HUES48 (cell line): ENCODE measurements at regions not wholly inside any gene's neighbourhood (a gene's known extent, or its start where the extent isn't known, plus 50 kb on each side); places are given as distances from the start of the nearest gene placed in this dataset.

Source experiments
- H3K27ac ChIP-seq: one replicate; pipeline ENCODE4 v1.7.0; 2013; ENCODE audit warnings: low read depth, low read length, inconsistent platforms
- H3K27me3 ChIP-seq: 2 replicates; pipeline ENCODE4 v1.6.1; 2013; ENCODE audit warnings: mild to moderate bottlenecking, low read length; ENCODE audit not compliant: control insufficient read depth, insufficient read depth
- H3K36me3 ChIP-seq: 2 replicates; pipeline ENCODE4 v1.6.1; 2013; ENCODE audit warnings: low read length; ENCODE audit not compliant: control insufficient read depth, insufficient read depth
- H3K4me1 ChIP-seq: 2 replicates; pipeline ENCODE4 v1.6.1; 2013; ENCODE audit warnings: mild to moderate bottlenecking, low read length; ENCODE audit not compliant: control insufficient read depth, insufficient read depth
- H3K4me3 ChIP-seq: 2 replicates; pipeline ENCODE4 v1.5.1; 2013; ENCODE audit warnings: mild to moderate bottlenecking, low read depth, low read length
- H3K9ac ChIP-seq: 2 replicates; pipeline ENCODE4 v1.6.1; 2013; ENCODE audit warnings: mild to moderate bottlenecking, low read depth, low read length, moderate library complexity
- H3K9me3 ChIP-seq: 2 replicates; pipeline ENCODE4 v1.6.1; 2013; ENCODE audit warnings: low read length; ENCODE audit not compliant: control insufficient read depth, insufficient read depth

DNA sequence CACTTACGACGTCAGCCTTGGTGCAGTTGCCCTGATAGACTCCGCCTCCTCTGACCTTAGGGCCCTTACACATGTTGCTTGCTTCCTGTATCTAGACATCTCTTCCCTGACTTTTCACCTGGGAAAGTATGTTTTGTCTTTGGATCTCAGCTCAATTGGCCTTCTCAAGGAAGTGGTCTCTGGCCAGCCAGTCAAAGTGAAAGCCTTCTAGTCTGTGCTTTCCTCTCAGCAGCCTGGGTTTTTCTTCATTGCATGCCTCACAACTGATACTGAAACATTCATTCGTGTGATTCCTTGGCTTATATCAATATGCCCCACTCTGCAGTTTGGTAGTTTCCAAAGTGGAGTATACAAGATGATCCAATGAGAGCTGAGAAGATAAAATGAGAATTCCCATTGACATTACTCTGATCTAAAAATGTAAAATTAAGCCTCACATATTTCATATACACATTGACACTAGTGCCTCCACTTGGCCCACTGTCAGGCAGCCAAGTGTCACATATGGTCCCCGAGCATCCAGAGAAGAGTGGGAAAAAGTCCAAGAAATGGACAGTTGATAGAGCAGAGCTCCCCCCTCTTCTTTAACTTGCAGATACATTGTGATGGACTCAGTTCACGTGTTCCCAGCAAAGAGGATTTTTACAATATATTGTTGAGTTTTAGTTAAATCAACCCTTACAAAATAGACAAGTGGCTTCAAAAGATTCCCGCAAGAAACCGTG is 371.2 kb upstream of the ASIC2 start:
- H3K36me3 ChIP-seq: no peaks in the 10 kb centered on the region
- no peaks in the 10 kb centered on the region for H3K4me1 ChIP-seq
- H3K27me3 ChIP-seq: no peaks in the 10 kb centered on the region
- no peaks in the 10 kb centered on the region for H3K9me3 ChIP-seq
- no peak overlapping the region for H3K4me3 ChIP-seq
- H3K27ac ChIP-seq: no peak overlapping the region
- no peak overlapping the region for H3K9ac ChIP-seq

GRCh38 chr17:33667052-33667509 is 374.0 kb upstream of the ASIC2 start:
- no peaks in the 10 kb centered on the region for H3K27me3 ChIP-seq
- no peak overlapping the region for H3K4me3 ChIP-seq
- no peak overlapping the region for H3K27ac ChIP-seq
- H3K36me3 ChIP-seq: no peaks in the 10 kb centered on the region
- no peak overlapping the region for H3K9ac ChIP-seq
- no peaks in the 10 kb centered on the region for H3K9me3 ChIP-seq
- H3K4me1 ChIP-seq: no peaks in the 10 kb centered on the region

GRCh38 chr17:33667671-33668070 is 374.6 kb upstream of the ASIC2 start:
- no peaks in the 10 kb centered on the region for H3K27me3 ChIP-seq
- no peak overlapping the region for H3K27ac ChIP-seq
- no peak overlapping the region for H3K4me3 ChIP-seq
- no peaks in the 10 kb centered on the region for H3K36me3 ChIP-seq
- no peak overlapping the region for H3K9ac ChIP-seq
- no peaks in the 10 kb centered on the region for H3K9me3 ChIP-seq
- H3K4me1 ChIP-seq: no peaks in the 10 kb centered on the region

DNA sequence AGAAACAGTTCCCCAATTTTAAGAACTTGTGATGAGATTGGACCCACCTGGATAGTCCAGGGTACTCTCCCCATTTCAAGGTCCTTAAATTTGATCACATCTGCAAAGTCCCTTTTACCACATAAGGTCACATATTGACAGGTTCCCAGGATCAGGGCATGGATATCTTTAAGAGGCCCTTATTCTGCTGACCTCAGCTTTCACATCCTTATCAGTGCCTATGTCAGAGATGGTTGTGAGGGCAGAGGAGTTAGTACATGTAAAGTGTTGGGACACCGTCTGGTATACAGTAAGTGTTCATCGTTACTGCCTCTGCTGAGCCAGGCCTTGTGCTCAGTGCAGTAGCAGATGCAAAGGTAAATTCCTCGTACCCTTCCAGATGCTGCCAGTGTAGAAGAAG is 375.4 kb upstream of the ASIC2 start:
- Histone ChIP-seq H3K27ac (no peak overlapping the region), H3K9ac (no peak overlapping the region), H3K4me3 (no peak overlapping the region), H3K27me3 (no peaks in the 10 kb centered on the region), H3K36me3 (no peaks in the 10 kb centered on the region), H3K9me3 (no peaks in the 10 kb centered on the region), H3K4me1 (no peaks in the 10 kb centered on the region)

GRCh38 chr17:33671491-33671890 is 378.4 kb upstream of the ASIC2 start:
- Histone ChIP-seq H3K27me3 (no peaks in the 10 kb centered on the region), H3K36me3 (no peaks in the 10 kb centered on the region), H3K4me3 (no peak overlapping the region), H3K9me3 (no peaks in the 10 kb centered on the region), H3K9ac (no peak overlapping the region), H3K4me1 (no peaks in the 10 kb centered on the region), H3K27ac (no peak overlapping the region)

DNA sequence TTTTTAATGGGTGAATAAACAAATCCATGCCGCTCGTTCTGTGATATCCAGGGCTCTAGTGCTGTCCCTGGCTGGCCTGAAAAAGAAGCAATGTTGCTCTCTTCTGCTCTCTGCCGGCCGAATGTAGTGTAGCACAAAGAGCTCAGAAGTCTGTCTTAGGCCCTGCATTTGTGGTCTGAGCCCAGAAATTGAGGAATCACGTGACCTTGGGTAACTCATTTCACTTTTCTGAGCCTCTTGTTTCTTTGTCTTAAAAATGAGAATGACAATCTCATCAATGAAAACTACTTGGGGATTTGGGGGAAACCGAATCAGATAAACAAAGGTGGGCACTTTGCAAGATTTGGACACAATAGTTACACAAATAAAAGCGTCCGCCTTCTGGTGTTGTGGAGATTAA is 381.6 kb upstream of the ASIC2 start:
- H3K9me3 ChIP-seq: no peaks in the 10 kb centered on the region
- no peak overlapping the region for H3K27ac ChIP-seq
- H3K9ac ChIP-seq: no peak overlapping the region
- H3K4me1 ChIP-seq: no peaks in the 10 kb centered on the region
- no peak overlapping the region for H3K4me3 ChIP-seq
- H3K36me3 ChIP-seq: no peaks in the 10 kb centered on the region
- no peaks in the 10 kb centered on the region for H3K27me3 ChIP-seq

GRCh38 chr17:33676444-33676843 is 383.3 kb upstream of the ASIC2 start:
- Histone ChIP-seq H3K4me3 (no peak overlapping the region), H3K4me1 (no peaks in the 10 kb centered on the region), H3K36me3 (no peaks in the 10 kb centered on the region), H3K9me3 (no peaks in the 10 kb centered on the region), H3K27me3 (no peaks in the 10 kb centered on the region), H3K27ac (no peak overlapping the region), H3K9ac (no peak overlapping the region)

GRCh38 chr17:33679595-33679994 is 386.5 kb upstream of the ASIC2 start:
- no peak overlapping the region for H3K9ac ChIP-seq
- H3K4me3 ChIP-seq: no peak overlapping the region
- no peaks in the 10 kb centered on the region for H3K4me1 ChIP-seq
- no peaks in the 10 kb centered on the region for H3K9me3 ChIP-seq
- no peak overlapping the region for H3K27ac ChIP-seq
- no peaks in the 10 kb centered on the region for H3K27me3 ChIP-seq
- no peaks in the 10 kb centered on the region for H3K36me3 ChIP-seq

DNA sequence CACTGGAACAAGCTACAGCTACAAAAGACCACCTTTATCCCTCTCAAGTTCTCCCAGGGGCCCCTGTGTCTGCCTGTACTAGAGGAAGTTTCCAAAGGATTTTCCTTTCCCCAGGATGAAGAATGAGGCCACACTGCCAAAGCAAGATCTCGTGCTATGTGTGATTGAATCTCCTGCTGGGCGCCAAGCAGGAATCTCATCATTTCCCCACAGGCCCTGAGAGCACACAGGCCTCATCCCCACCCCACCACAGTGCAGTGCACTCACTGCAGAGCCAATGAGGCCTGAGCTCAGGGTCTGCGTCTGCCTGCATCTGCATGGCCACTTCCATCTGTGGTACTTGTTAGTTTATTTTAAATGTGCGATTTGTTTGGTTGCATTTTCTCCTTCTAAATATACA is 387.4 kb upstream of the ASIC2 start:
- Histone ChIP-seq H3K9ac (no peak overlapping the region), H3K9me3 (no peaks in the 10 kb centered on the region), H3K4me1 (no peaks in the 10 kb centered on the region), H3K27me3 (no peaks in the 10 kb centered on the region), H3K4me3 (no peak overlapping the region), H3K36me3 (no peaks in the 10 kb centered on the region), H3K27ac (no peak overlapping the region)

GRCh38 chr17:33682599-33682998 is 389.5 kb upstream of the ASIC2 start:
- no peaks in the 10 kb centered on the region for H3K27me3 ChIP-seq
- no peak overlapping the region for H3K27ac ChIP-seq
- H3K9me3 ChIP-seq: no peaks in the 10 kb centered on the region
- no peak overlapping the region for H3K9ac ChIP-seq
- no peak overlapping the region for H3K4me3 ChIP-seq
- no peaks in the 10 kb centered on the region for H3K36me3 ChIP-seq
- no peaks in the 10 kb centered on the region for H3K4me1 ChIP-seq

GRCh38 chr17:33684735-33685134 is 391.6 kb upstream of the ASIC2 start:
- H3K36me3 ChIP-seq: no peaks in the 10 kb centered on the region
- no peaks in the 10 kb centered on the region for H3K9me3 ChIP-seq
- no peaks in the 10 kb centered on the region for H3K4me1 ChIP-seq
- no peaks in the 10 kb centered on the region for H3K27me3 ChIP-seq
- no peak overlapping the region for H3K9ac ChIP-seq
- H3K27ac ChIP-seq: no peak overlapping the region
- H3K4me3 ChIP-seq: no peak overlapping the region
